ENCODE measurements at regions not wholly inside any gene's neighbourhood (a gene's known extent, or its start where the extent isn't known, plus 50 kb on each side); places are given as distances from the start of the nearest gene placed in this dataset.

DNA sequence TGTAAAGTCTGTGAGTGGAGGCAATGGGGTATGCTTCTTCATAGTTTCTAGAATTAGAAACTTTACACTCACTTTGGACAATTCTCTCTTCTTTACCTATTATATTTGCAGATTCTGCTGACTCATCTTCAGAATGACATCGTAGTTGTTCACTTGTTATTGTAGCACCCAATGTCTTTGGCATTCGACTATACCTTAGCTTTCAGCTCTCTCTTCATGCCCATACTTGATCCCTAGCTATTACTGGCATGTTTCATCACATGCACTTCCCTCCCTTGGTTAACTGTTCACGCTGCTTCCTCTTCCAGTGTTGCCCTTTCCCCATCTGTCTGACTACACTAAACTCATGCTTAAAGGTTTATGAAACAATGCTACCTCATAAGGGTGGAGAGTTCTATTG, 298.1 kb upstream of the TCF21 start (continued):
- TF ChIP-seq SMAD3 (CRISPR knock-in tag; conservative IDR thresholded peaks at IDR 0.05) (no peak), ZBTB8A (IDR thresholded peaks at IDR 0.05; ENCODE audit: partially characterized antibody) (no peak), ELF2 (CRISPR knock-in tag; IDR thresholded peaks at IDR 0.05) (no peak), ZFP30 (CRISPR knock-in tag; IDR thresholded peaks at IDR 0.05; ENCODE audit: borderline replicate concordance) (no peak), PPARD (CRISPR knock-in tag; IDR thresholded peaks at IDR 0.05) (no peak), FOXK1 (CRISPR knock-in tag; IDR thresholded peaks at IDR 0.05; ENCODE audit: borderline replicate concordance) (no peak), NFIX (CRISPR knock-in tag; IDR thresholded peaks at IDR 0.05; ENCODE audit: low read depth) (no peak), BRF1 (IDR thresholded peaks at IDR 0.05; ENCODE audit: borderline replicate concordance, extremely low read depth, insufficient read length) (no peak), ZNF830 (CRISPR knock-in tag; IDR thresholded peaks at IDR 0.05) (no peak), ZNF239 (CRISPR knock-in tag; IDR thresholded peaks at IDR 0.05) (no peak), ZC3H8 (IDR thresholded peaks at IDR 0.05) (no peak), ZNF384 (IDR thresholded peaks at IDR 0.05; ENCODE audit: low read depth, low read length) (no peak), CHD2 (IDR thresholded peaks at IDR 0.05; ENCODE audit: low read depth, low read length) (no peak), SUPT5H (IDR thresholded peaks at IDR 0.05) (no peak), ZNF785 (CRISPR knock-in tag; IDR thresholded peaks at IDR 0.05) (no peak), XRCC5 (IDR thresholded peaks at IDR 0.05; ENCODE audit: low read depth, low read length) (no peak), ERF (CRISPR knock-in tag; IDR thresholded peaks at IDR 0.05) (no peak), ZNF561 (CRISPR knock-in tag; conservative IDR thresholded peaks at IDR 0.05) (no peak), POLR3G (IDR thresholded peaks at IDR 0.05; ENCODE audit: extremely low read depth, insufficient read length, insufficient replicate concordance) (no peak), ZNF316 (IDR thresholded peaks at IDR 0.05) (peak; percentile 96), NFE2L1 (tag; IDR thresholded peaks at IDR 0.05; ENCODE audit: borderline replicate concordance, low read depth) (peak; percentile 75)
- TF ChIP-seq, protein P1, sequence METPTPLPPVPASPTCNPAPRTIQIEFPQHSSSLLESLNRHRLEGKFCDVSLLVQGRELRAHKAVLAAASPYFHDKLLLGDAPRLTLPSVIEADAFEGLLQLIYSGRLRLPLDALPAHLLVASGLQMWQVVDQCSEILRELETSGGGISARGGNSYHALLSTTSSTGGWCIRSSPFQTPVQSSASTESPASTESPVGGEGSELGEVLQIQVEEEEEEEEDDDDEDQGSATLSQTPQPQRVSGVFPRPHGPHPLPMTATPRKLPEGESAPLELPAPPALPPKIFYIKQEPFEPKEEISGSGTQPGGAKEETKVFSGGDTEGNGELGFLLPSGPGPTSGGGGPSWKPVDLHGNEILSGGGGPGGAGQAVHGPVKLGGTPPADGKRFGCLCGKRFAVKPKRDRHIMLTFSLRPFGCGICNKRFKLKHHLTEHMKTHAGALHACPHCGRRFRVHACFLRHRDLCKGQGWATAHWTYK (CRISPR knock-in tag; IDR thresholded peaks at IDR 0.05) = no peak
- TF ChIP-seq, protein P2, sequence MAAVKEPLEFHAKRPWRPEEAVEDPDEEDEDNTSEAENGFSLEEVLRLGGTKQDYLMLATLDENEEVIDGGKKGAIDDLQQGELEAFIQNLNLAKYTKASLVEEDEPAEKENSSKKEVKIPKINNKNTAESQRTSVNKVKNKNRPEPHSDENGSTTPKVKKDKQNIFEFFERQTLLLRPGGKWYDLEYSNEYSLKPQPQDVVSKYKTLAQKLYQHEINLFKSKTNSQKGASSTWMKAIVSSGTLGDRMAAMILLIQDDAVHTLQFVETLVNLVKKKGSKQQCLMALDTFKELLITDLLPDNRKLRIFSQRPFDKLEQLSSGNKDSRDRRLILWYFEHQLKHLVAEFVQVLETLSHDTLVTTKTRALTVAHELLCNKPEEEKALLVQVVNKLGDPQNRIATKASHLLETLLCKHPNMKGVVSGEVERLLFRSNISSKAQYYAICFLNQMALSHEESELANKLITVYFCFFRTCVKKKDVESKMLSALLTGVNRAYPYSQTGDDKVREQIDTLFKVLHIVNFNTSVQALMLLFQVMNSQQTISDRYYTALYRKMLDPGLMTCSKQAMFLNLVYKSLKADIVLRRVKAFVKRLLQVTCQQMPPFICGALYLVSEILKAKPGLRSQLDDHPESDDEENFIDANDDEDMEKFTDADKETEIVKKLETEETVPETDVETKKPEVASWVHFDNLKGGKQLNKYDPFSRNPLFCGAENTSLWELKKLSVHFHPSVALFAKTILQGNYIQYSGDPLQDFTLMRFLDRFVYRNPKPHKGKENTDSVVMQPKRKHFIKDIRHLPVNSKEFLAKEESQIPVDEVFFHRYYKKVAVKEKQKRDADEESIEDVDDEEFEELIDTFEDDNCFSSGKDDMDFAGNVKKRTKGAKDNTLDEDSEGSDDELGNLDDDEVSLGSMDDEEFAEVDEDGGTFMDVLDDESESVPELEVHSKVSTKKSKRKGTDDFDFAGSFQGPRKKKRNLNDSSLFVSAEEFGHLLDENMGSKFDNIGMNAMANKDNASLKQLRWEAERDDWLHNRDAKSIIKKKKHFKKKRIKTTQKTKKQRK (IDR thresholded peaks at IDR 0.05; ENCODE audit: borderline replicate concordance, low read depth, low read length) = no peak
- TF ChIP-seq, protein P3, sequence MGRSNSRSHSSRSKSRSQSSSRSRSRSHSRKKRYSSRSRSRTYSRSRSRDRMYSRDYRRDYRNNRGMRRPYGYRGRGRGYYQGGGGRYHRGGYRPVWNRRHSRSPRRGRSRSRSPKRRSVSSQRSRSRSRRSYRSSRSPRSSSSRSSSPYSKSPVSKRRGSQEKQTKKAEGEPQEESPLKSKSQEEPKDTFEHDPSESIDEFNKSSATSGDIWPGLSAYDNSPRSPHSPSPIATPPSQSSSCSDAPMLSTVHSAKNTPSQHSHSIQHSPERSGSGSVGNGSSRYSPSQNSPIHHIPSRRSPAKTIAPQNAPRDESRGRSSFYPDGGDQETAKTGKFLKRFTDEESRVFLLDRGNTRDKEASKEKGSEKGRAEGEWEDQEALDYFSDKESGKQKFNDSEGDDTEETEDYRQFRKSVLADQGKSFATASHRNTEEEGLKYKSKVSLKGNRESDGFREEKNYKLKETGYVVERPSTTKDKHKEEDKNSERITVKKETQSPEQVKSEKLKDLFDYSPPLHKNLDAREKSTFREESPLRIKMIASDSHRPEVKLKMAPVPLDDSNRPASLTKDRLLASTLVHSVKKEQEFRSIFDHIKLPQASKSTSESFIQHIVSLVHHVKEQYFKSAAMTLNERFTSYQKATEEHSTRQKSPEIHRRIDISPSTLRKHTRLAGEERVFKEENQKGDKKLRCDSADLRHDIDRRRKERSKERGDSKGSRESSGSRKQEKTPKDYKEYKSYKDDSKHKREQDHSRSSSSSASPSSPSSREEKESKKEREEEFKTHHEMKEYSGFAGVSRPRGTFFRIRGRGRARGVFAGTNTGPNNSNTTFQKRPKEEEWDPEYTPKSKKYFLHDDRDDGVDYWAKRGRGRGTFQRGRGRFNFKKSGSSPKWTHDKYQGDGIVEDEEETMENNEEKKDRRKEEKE (IDR thresholded peaks at IDR 0.05; ENCODE audit: borderline replicate concordance in 1 of 2, control insufficient read depth in 1 of 2, low read depth in 2 of 2, low read length in 1 of 2) = no peak

Measured in K562 (cell line).